ENCODE measurements at regions not wholly inside any gene's neighbourhood (a gene's known extent, or its start where the extent isn't known, plus 50 kb on each side); places are given as distances from the start of the nearest gene placed in this dataset.

GRCh38 chr2:204012072-204012653, 75.6 kb downstream of the ICOS start:
- DNase-seq (ENCODE audit: extremely low spot score, insufficient read length, low read depth) (no peak), FAIRE-seq (no peak)

GRCh38 chr2:204015118-204015843, 78.7 kb downstream of the ICOS start:
- FAIRE-seq (no peak), DNase-seq (ENCODE audit: extremely low spot score, insufficient read length, low read depth) (no peak)

- no peak for DNase-seq (ENCODE audit: extremely low spot score, insufficient read length, low read depth)
- FAIRE-seq: no peak
Measured at GRCh38 chr2:204018717-204019116, 82.2 kb downstream of the ICOS start.

- DNase-seq (ENCODE audit: extremely low spot score, insufficient read length, low read depth): no peak
Measured at GRCh38 chr2:204019572-204020501, 83.3 kb downstream of the ICOS start.

GRCh38 chr2:204021290-204022081, 84.9 kb downstream of the ICOS start:
- FAIRE-seq (no peak), DNase-seq (ENCODE audit: extremely low spot score, insufficient read length, low read depth) (no peak)

More at GRCh38 chr2:204019572-204020501, 83.3 kb downstream of the ICOS start:
- FAIRE-seq: peak; percentile 18

GRCh38 chr2:204022550-204022949, 86.0 kb downstream of the ICOS start:
- DNase-seq (ENCODE audit: extremely low spot score, insufficient read length, low read depth): no peak
- no peak for FAIRE-seq

GRCh38 chr2:204023088-204023487, 86.5 kb downstream of the ICOS start:
- DNase-seq (ENCODE audit: extremely low spot score, insufficient read length, low read depth): no peak
- no peak for FAIRE-seq

- DNase-seq (ENCODE audit: extremely low spot score, insufficient read length, low read depth): no peak
- FAIRE-seq: peak; percentile 62
Measured at GRCh38 chr2:204024503-204024902, 87.9 kb downstream of the ICOS start.

GRCh38 chr2:204024906-204025475, 88.4 kb downstream of the ICOS start:
- DNase-seq (ENCODE audit: extremely low spot score, insufficient read length, low read depth) (no peak), FAIRE-seq (no peak)

- FAIRE-seq: no peak
- no peak for DNase-seq (ENCODE audit: extremely low spot score, insufficient read length, low read depth)
Measured at GRCh38 chr2:204026294-204026693, 89.7 kb downstream of the ICOS start.

GRCh38 chr2:204027091-204027490, 90.5 kb downstream of the ICOS start:
- FAIRE-seq (peak; percentile 48), DNase-seq (ENCODE audit: extremely low spot score, insufficient read length, low read depth) (no peak)

GRCh38 chr2:204030322-204030721, 93.8 kb downstream of the ICOS start:
- FAIRE-seq: no peak

GRCh38 chr2:204031056-204031455, 94.5 kb downstream of the ICOS start:
- DNase-seq (ENCODE audit: extremely low spot score, insufficient read length, low read depth) (no peak), FAIRE-seq (no peak)

More at GRCh38 chr2:204030322-204030721, 93.8 kb downstream of the ICOS start:
- DNase-seq (ENCODE audit: extremely low spot score, insufficient read length, low read depth): no peak

- no peak for FAIRE-seq
- DNase-seq (ENCODE audit: extremely low spot score, insufficient read length, low read depth): no peak
Measured at GRCh38 chr2:204032301-204032700, 95.7 kb downstream of the ICOS start.

- DNase-seq (ENCODE audit: extremely low spot score, insufficient read length, low read depth) (no peak), FAIRE-seq (no peak)
Measured at GRCh38 chr2:204033611-204034495, 97.3 kb downstream of the ICOS start.

GRCh38 chr2:204036706-204037105, 100.1 kb downstream of the ICOS start:
- FAIRE-seq (no peak), DNase-seq (ENCODE audit: extremely low spot score, insufficient read length, low read depth) (no peak)

GRCh38 chr2:204037286-204037685, 100.7 kb downstream of the ICOS start:
- no peak for DNase-seq (ENCODE audit: extremely low spot score, insufficient read length, low read depth)

GRCh38 chr2:204039298-204039838, 102.8 kb downstream of the ICOS start:
- FAIRE-seq (no peak), DNase-seq (ENCODE audit: extremely low spot score, insufficient read length, low read depth) (no peak)

More at GRCh38 chr2:204037286-204037685, 100.7 kb downstream of the ICOS start:
- FAIRE-seq: no peak
